Small intestine (tissue), 7 donors: ENCODE measurements at regions not wholly inside any gene's neighbourhood (a gene's known extent, or its start where the extent isn't known, plus 50 kb on each side); places are given as distances from the start of the nearest gene placed in this dataset.
"Not testable (repeated sequence)": the region's sequence is repeated elsewhere in the genome, so short reads cannot be mapped to it uniquely, and the experiment has no call there.

Source experiments
- DNase-seq, 2 donors: peaks; one replicate each; pipeline versions ENCODE4 v3.0.0 to v3.0.0-alpha.2; 2013
- FAIRE-seq: peaks from 2 replicates; lab custom pipeline; 2012; peaks lifted over from hg19 to GRCh38; lab: Jason Lieb, UNC
- H3K27ac ChIP-seq, 3 donors: one replicate each; pipeline ENCODE4 v1.5.1; 2013; ENCODE audit warnings: low read length in 2 of 3, mild to moderate bottlenecking in 2 of 3, control low read depth in 1 of 3, inconsistent platforms in 1 of 3, low read depth in 1 of 3, moderate library complexity in 1 of 3
- H3K27me3 ChIP-seq, 3 donors: one replicate each; pipeline ENCODE4 v1.6.1; 2013; ENCODE audit warnings: low read length in 3 of 3, inconsistent platforms in 1 of 3; ENCODE audit not compliant: control insufficient read depth in 3 of 3, insufficient read depth in 3 of 3
- H3K36me3 ChIP-seq, 3 donors: one replicate each; pipeline ENCODE4 v1.6.1; 2013; ENCODE audit warnings: low read length in 3 of 3, inconsistent platforms in 1 of 3, low read depth in 1 of 3, mild to moderate bottlenecking in 1 of 3, moderate library complexity in 1 of 3; ENCODE audit not compliant: control insufficient read depth in 3 of 3, insufficient read depth in 2 of 3
- H3K4me1 ChIP-seq, 3 donors: one replicate each; pipeline ENCODE4 v1.6.1; 2013; ENCODE audit warnings: low read length in 2 of 3, inconsistent platforms in 1 of 3, low read depth in 1 of 3, mild to moderate bottlenecking in 1 of 3, moderate library complexity in 1 of 3; ENCODE audit not compliant: control insufficient read depth in 3 of 3, insufficient read depth in 2 of 3
- H3K4me3 ChIP-seq, 3 donors: one replicate each; pipeline ENCODE4 v1.5.1; 2013; ENCODE audit warnings: low read length in 3 of 3, control low read depth in 1 of 3, inconsistent platforms in 1 of 3, low read depth in 1 of 3, mild to moderate bottlenecking in 1 of 3, moderate library complexity in 1 of 3
- H3K9me3 ChIP-seq, 2 donors: one replicate each; pipeline ENCODE4 v1.6.1; 2013; ENCODE audit warnings: low read depth in 1 of 2, low read length in 1 of 2; ENCODE audit not compliant: control insufficient read depth in 2 of 2, insufficient read depth in 1 of 2
- WGBS, 3 donors: extraction: QIAGEN DNeasy Blood & Tissue Kit; methylation state at CpG; one replicate each; pipeline ENCODE4 v1.1.7; 2013; 5-methylcytosine and 5-hydroxymethylcytosine counted together
- donor health status: healthy with polysubstance abuse.
- donor health status: control.
- donor health status: control.
- donor health status: Bipolar disorder and iron deficiency.
- donor health status: healthy.

GRCh38 chr13:40352380-40352778 lies 314.1 kb downstream of the FOXO1 start:
- WGBS, 3 donors = 75 to 86% (median 83%) methylated on average over 9 of the region's 9 CpGs
- DNase-seq = no peak
- Histone ChIP-seq H3K27me3 (no peaks in the 10 kb centered on the region), H3K27ac (no peak overlapping the region), H3K36me3 (no peaks in the 10 kb centered on the region), H3K4me1 (peaks cover 0 to 7% (median 5%) of the 10 kb centered on the region in 3 donors), H3K9me3 (no peaks in the 10 kb centered on the region), H3K4me3 (no peak overlapping the region)
- FAIRE-seq = no peak

- no peak for FAIRE-seq
- Histone ChIP-seq H3K9me3 (no peaks in the 10 kb centered on the region), H3K4me3 (no peak overlapping the region), H3K27me3 (no peaks in the 10 kb centered on the region), H3K36me3 (no peaks in the 10 kb centered on the region), H3K27ac (no peak overlapping the region), H3K4me1 (peaks cover 0 to 7% (median 5%) of the 10 kb centered on the region in 3 donors)
- WGBS, 3 donors = 69 to 86% (median 83%) methylated on average over 6 of the region's 6 CpGs
- no peak for DNase-seq
Measured at GRCh38 chr13:40352802-40353562, 313.5 kb downstream of the FOXO1 start.

DNA sequence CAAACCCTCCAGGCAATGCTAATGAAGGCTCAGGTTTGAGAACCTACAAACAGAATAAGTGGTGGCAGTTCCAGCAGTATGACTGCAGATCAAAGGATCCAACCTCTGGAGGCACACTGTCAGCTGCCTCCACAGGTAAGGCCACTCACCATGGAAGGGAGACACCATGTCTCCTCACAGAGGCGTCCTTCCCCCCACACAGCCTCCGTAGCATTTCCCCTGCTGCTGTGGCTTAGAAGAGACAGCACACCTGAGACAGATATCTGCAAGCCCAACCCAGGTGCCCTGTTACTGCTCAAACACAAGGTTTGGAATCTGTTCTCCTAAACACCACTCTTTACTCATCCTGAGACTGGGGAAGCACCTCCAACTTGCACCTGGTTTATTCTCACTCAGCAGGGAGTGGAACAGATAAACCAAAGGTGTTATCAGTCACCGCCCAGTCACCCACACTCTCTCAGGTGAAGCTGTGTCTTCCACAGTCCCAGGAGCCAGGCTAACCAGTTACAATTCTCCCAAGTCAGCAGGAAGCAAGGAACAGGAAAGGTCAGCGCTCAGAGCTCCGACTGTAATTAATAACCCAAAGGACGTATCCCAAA lies 311.2 kb downstream of the FOXO1 start:
- no peak overlapping the region for H3K4me3 ChIP-seq
- H3K27me3 ChIP-seq = no peaks in the 10 kb centered on the region
- WGBS, 3 donors = 45 to 71% (median 57%) methylated on average over 6 of the region's 6 CpGs
- no peak for FAIRE-seq
- peak; percentile 68 to 82 for DNase-seq
- no peaks in the 10 kb centered on the region for H3K9me3 ChIP-seq
- H3K36me3 ChIP-seq = no peaks in the 10 kb centered on the region
- peak overlapping the region in 1 of 3 donors; percentile 7 for H3K27ac ChIP-seq
- peaks cover 0 to 7% (median 5%) of the 10 kb centered on the region in 3 donors for H3K4me1 ChIP-seq

DNA sequence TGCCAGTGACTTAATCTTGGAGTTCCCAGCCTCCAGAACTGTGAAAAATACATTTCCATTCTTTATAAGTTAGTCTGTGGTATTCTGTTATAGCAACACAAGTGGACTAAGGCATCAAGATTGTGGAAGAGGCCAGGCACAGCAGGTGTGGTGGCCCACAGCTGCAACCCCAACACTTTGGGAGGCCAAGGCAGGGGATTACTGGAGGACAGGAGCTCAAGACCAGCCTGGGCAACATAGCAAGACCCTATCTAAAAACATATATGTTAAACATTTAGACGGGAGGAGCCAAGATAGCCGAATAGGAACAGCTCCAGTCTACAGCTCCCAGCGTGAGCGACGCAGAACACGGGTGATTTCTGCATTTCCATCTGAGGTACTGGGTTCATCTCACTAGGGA lies 310.4 kb downstream of the FOXO1 start:
- Histone ChIP-seq H3K36me3 (no peaks in the 10 kb centered on the region), H3K27ac (no peak overlapping the region), H3K27me3 (no peaks in the 10 kb centered on the region), H3K4me3 (no peak overlapping the region), H3K4me1 (peaks cover 0 to 7% (median 5%) of the 10 kb centered on the region in 3 donors), H3K9me3 (no peaks in the 10 kb centered on the region)
- FAIRE-seq = no peak
- DNase-seq = no peak
- WGBS, 3 donors = 93 to 94% (median 93%) methylated on average over 6 of the region's 6 CpGs

DNA sequence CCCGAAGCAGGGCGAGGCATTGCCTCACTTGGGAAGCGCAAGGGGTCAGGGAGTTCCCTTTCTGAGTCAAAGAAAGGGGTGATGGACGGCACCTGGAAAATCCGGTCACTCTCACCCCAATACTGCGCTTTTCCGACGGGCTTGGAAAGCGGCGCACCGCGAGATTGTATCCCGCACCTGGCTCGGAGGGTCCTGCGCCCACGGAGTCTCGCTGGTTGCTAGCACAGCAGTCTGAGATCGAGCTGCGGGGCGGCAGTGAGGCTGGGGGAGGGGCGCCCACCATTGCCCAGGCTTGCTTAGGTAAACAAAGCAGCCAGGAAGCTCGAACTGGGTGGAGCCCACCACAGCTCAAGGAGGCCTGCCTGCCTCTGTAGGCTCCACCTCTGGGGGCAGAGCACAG lies 310.0 kb downstream of the FOXO1 start:
- H3K4me1 ChIP-seq, H3K36me3 ChIP-seq, H3K4me3 ChIP-seq, H3K9me3 ChIP-seq, H3K27ac ChIP-seq, DNase-seq, H3K27me3 ChIP-seq, FAIRE-seq: not testable (repeated sequence)
- WGBS, 3 donors = 67 to 89% (median 84%) methylated on average over 18 to 21 of the region's 22 CpGs

DNA sequence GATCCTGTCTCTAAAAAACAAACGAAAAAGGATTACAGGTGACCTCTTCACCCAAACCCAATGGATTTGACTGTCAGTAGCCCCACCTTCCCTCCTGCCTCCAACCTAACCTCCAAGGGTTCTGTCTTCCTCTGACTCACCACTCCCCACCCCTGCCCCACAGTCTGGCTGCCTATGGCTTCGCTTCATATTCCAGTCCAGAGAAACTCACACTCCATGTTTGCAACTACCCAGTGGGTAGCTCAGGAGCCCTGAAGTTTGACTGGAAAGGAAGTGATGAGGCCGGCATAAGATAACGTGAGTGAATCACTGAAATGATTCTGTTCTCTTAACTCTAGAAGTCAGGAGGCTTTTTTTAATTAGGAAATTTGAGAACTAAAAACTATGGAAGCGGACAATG lies 303.9 kb downstream of the FOXO1 start:
- Histone ChIP-seq H3K9me3 (no peaks in the 10 kb centered on the region), H3K27ac (no peak overlapping the region), H3K4me1 (peaks cover 0 to 4% (median under 1%) of the 10 kb centered on the region in 3 donors), H3K36me3 (no peaks in the 10 kb centered on the region), H3K27me3 (no peaks in the 10 kb centered on the region), H3K4me3 (no peak overlapping the region)
- DNase-seq = no peak
- FAIRE-seq = no peak
- 93 to 96% (median 94%) methylated on average over 5 of the region's 5 CpGs for WGBS, 3 donors

GRCh38 chr13:40363653-40364052 lies 302.8 kb downstream of the FOXO1 start:
- no peak for FAIRE-seq

DNA sequence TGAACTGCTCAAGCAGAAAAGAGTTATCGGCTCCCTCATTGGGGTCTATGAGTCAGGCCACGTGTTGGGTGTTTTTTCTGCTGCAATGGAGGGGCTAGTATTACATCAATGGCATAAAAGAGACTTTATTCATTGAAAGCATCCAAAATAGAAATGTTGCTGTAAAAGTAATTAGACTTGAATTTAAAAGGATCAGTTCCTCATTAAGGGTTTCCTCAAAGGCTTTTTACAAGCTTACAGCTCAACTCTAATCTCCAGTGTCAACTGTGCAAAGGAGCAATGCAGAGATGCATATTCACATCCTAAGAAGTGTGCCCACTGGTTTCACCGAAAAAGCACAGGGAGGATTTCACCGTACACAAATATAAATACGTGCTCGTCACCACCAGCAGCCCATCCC lies 300.3 kb downstream of the FOXO1 start:
- 93 to 95% (median 94%) methylated on average over 6 of the region's 6 CpGs for WGBS, 3 donors

More at GRCh38 chr13:40363653-40364052, 302.8 kb downstream of the FOXO1 start:
- H3K36me3 ChIP-seq = no peaks in the 10 kb centered on the region
- DNase-seq = no peak
- H3K4me3 ChIP-seq = no peak overlapping the region
- H3K27ac ChIP-seq = no peak overlapping the region
- no peaks in the 10 kb centered on the region for H3K27me3 ChIP-seq
- H3K9me3 ChIP-seq = no peaks in the 10 kb centered on the region
- peaks cover 0 to 4% (median 3%) of the 10 kb centered on the region in 3 donors for H3K4me1 ChIP-seq
- WGBS, 3 donors = 55 to 74% (median 67%) methylated on average over 1 of the region's 1 CpG

More for the DNA sequence above, 300.3 kb downstream of the FOXO1 start:
- Histone ChIP-seq H3K36me3 (no peaks in the 10 kb centered on the region), H3K27me3 (no peaks in the 10 kb centered on the region), H3K4me1 (peaks cover 0 to 4% (median 3%) of the 10 kb centered on the region in 3 donors), H3K4me3 (no peak overlapping the region), H3K27ac (no peak overlapping the region), H3K9me3 (no peaks in the 10 kb centered on the region)
- DNase-seq = no peak
- FAIRE-seq = no peak
